GM23338 (cell line): ENCODE measurements at regions not wholly inside any gene's neighbourhood (a gene's known extent, or its start where the extent isn't known, plus 50 kb on each side); places are given as distances from the start of the nearest gene placed in this dataset.

ENCODE experiments used
- CREB1 ChIP-seq: fragments of 250-450 bp; sonication (Bioruptor Pico); IDR thresholded peaks from 2 replicates; pipeline ENCODE4 v1.5.0; 2020; ENCODE audit warnings: low read depth, mild to moderate bottlenecking, moderate library complexity
- CTCF ChIP-seq, 2 experiments: fragments of 200-600 bp in 1 of 2; sonication (generic) in 1 of 2; conservative IDR thresholded peaks; 2 replicates each; pipeline versions ENCODE4 v1.5.1 to v1.6.1; 2016 to 2017; ENCODE audit warnings: antibody characterized with exemption in 2 of 2, low read depth in 2 of 2, mild to moderate bottlenecking in 2 of 2, moderate library complexity in 1 of 2
- EZH2 ChIP-seq: fragments of 200-600 bp; sonication (generic); IDR thresholded peaks from one replicate; pipeline ENCODE4 v1.8.0; 2017; ENCODE audit warnings: antibody characterized with exemption, mild to moderate bottlenecking, low read depth; ENCODE audit not compliant: unreplicated experiment
- EZH2phosphoT487 ChIP-seq: fragments of 200-600 bp; sonication (generic); IDR thresholded peaks from one replicate; pipeline ENCODE4 v1.8.1; 2018; ENCODE audit warnings: antibody characterized with exemption; ENCODE audit not compliant: unreplicated experiment
- POLR2AphosphoS5 ChIP-seq: IDR thresholded peaks from 2 replicates; pipeline ENCODE4 v1.6.1; 2016; ENCODE audit warnings: antibody characterized with exemption, low read depth
- REST ChIP-seq: IDR thresholded peaks from one replicate; pipeline ENCODE4 v1.6.1; 2018; ENCODE audit warnings: antibody characterized with exemption; ENCODE audit not compliant: unreplicated experiment
- ZNF114 ChIP-seq: fragments of 250-450 bp; sonication (Bioruptor Pico); IDR thresholded peaks from 2 replicates; pipeline ENCODE4 v1.5.0; 2020; ENCODE audit warnings: mild to moderate bottlenecking, moderate library complexity
- TF ChIP-seq, protein P1 (sequence below): IDR thresholded peaks from 2 replicates; pipeline ENCODE4 v1.6.1; 2016; ENCODE audit warnings: antibody characterized with exemption
- TF ChIP-seq, protein P2 (sequence below): fragments of 250-450 bp; sonication (Bioruptor Pico); IDR thresholded peaks from 2 replicates; pipeline ENCODE4 v1.5.0; 2020; ENCODE audit warnings: mild to moderate bottlenecking, moderate library complexity

DNA sequence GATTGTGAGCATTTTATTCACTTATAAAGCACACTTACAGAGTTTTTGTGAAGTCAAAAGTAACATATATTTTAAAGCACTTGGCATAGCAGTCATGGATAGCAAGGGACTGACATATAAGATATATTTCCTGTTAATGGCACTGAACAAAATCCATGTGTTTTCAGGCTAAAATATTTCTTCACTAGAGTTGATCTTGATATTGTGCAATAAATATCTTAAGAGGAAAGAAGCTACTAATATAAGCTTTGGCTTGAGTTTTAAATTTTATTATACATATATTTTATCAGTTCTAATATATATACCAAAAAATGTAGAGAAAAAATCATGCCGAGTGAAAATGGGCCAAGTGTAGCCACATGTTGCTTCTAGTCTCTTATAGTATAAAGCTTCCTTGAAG lies 189.7 kb upstream of the DPP10 start:
- no peak for TF ChIP-seq REST
- no peak for TF ChIP-seq CREB1 (CRISPR knock-in tag)
- no peak for TF ChIP-seq CTCF (conservative IDR thresholded peaks at IDR 0.05; ENCODE audit: low read depth in 2 of 2)
- no peak for TF ChIP-seq ZNF114 (CRISPR knock-in tag)
- TF ChIP-seq EZH2phosphoT487 = no peak
- TF ChIP-seq POLR2AphosphoS5 = no peak
- no peak for TF ChIP-seq EZH2
- TF ChIP-seq, protein P1, sequence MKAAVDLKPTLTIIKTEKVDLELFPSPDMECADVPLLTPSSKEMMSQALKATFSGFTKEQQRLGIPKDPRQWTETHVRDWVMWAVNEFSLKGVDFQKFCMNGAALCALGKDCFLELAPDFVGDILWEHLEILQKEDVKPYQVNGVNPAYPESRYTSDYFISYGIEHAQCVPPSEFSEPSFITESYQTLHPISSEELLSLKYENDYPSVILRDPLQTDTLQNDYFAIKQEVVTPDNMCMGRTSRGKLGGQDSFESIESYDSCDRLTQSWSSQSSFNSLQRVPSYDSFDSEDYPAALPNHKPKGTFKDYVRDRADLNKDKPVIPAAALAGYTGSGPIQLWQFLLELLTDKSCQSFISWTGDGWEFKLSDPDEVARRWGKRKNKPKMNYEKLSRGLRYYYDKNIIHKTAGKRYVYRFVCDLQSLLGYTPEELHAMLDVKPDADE = no peak
- TF ChIP-seq, protein P2, sequence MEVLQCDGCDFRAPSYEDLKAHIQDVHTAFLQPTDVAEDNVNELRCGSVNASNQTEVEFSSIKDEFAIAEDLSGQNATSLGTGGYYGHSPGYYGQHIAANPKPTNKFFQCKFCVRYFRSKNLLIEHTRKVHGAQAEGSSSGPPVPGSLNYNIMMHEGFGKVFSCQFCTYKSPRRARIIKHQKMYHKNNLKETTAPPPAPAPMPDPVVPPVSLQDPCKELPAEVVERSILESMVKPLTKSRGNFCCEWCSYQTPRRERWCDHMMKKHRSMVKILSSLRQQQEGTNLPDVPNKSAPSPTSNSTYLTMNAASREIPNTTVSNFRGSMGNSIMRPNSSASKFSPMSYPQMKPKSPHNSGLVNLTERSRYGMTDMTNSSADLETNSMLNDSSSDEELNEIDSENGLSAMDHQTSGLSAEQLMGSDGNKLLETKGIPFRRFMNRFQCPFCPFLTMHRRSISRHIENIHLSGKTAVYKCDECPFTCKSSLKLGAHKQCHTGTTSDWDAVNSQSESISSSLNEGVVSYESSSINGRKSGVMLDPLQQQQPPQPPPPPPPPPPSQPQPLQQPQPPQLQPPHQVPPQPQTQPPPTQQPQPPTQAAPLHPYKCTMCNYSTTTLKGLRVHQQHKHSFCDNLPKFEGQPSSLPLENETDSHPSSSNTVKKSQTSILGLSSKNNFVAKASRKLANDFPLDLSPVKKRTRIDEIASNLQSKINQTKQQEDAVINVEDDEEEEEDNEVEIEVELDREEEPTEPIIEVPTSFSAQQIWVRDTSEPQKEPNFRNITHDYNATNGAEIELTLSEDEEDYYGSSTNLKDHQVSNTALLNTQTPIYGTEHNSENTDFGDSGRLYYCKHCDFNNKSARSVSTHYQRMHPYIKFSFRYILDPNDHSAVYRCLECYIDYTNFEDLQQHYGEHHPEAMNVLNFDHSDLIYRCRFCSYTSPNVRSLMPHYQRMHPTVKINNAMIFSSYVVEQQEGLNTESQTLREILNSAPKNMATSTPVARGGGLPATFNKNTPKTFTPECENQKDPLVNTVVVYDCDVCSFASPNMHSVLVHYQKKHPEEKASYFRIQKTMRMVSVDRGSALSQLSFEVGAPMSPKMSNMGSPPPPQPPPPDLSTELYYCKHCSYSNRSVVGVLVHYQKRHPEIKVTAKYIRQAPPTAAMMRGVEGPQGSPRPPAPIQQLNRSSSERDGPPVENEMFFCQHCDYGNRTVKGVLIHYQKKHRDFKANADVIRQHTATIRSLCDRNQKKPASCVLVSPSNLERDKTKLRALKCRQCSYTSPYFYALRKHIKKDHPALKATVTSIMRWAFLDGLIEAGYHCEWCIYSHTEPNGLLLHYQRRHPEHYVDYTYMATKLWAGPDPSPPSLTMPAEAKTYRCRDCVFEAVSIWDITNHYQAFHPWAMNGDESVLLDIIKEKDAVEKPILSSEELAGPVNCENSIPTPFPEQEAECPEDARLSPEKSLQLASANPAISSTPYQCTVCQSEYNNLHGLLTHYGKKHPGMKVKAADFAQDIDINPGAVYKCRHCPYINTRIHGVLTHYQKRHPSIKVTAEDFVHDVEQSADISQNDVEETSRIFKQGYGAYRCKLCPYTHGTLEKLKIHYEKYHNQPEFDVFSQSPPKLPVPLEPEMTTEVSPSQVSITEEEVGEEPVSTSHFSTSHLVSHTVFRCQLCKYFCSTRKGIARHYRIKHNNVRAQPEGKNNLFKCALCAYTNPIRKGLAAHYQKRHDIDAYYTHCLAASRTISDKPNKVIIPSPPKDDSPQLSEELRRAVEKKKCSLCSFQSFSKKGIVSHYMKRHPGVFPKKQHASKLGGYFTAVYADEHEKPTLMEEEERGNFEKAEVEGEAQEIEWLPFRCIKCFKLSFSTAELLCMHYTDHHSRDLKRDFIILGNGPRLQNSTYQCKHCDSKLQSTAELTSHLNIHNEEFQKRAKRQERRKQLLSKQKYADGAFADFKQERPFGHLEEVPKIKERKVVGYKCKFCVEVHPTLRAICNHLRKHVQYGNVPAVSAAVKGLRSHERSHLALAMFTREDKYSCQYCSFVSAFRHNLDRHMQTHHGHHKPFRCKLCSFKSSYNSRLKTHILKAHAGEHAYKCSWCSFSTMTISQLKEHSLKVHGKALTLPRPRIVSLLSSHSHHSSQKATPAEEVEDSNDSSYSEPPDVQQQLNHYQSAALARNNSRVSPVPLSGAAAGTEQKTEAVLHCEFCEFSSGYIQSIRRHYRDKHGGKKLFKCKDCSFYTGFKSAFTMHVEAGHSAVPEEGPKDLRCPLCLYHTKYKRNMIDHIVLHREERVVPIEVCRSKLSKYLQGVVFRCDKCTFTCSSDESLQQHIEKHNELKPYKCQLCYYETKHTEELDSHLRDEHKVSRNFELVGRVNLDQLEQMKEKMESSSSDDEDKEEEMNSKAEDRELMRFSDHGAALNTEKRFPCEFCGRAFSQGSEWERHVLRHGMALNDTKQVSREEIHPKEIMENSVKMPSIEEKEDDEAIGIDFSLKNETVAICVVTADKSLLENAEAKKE (CRISPR knock-in tag) = no peak
